ENCODE measurements at regions not wholly inside any gene's neighbourhood (a gene's known extent, or its start where the extent isn't known, plus 50 kb on each side); places are given as distances from the start of the nearest gene placed in this dataset.

DNA sequence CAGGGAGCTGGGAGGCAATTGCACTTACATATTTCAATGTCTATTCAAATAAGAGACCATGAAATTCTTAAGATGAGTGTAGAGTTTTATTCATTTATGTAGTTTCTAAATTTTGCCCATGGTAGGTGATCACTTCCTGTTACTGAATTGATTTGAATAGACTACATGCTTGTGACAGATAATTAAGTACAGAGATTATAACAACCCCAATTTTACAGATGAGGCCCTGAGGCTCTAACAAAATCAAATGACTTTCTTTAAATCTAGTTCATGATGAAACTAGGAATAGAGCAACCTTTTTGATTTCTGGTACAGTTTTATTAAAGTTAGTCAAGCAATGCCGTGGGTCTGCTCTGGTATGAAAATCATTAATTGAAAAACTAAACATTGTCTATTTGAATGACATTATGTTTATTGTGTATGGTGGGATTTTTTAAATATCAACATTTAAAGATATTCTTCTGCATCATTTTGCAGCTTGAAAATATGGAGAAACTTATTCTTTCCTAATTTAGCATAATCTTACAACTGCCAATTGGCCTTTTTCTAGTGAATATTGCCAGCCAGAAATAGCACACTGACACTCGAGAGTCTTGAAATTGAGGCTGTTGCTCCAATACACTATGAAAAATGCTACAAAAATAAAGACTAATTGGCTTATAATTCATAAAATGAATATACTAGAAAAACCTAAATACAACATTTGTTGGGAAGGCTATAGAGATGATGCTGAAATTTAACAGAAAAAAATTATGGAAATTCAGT is 308.9 kb downstream of the SLC6A15 start:
- Histone ChIP-seq H3K4me3 (ENCODE audit: extremely low read depth in 1 of 4, insufficient read depth in 2 of 4, low read depth in 3 of 4, low read length in 4 of 4) (no peak overlapping the region), H3K79me1 (ENCODE audit: low read depth, low read length) (no peaks in the 10 kb centered on the region), H2BK12ac (ENCODE audit: low read depth, low read length) (no peak overlapping the region), H3K14ac (ENCODE audit: insufficient read length) (no peak overlapping the region), H3K4ac (replicated peaks; ENCODE audit: insufficient read length, low read depth, low read length) (no peak overlapping the region), H4K8ac (ENCODE audit: extremely low read depth, insufficient read depth, low read length) (no peak overlapping the region), H4K20me1 (replicated peaks in 1 of 2; ENCODE audit: control insufficient read depth in 1 of 2, insufficient read depth in 2 of 2, low read length in 2 of 2) (no peaks in the 10 kb centered on the region), H3K36me3 (ENCODE audit: control insufficient read depth in 2 of 4, insufficient read depth in 4 of 4, low read length in 3 of 4) (no peaks in the 10 kb centered on the region), H2BK120ac (replicated peaks; ENCODE audit: low read depth, low read length) (no peak overlapping the region), H2BK20ac (ENCODE audit: low read length) (no peak overlapping the region), H3K9me3 (ENCODE audit: insufficient read depth in 2 of 2, low read depth in 1 of 2, low read length in 1 of 2) (no peaks in the 10 kb centered on the region), H2BK15ac (ENCODE audit: low read length) (no peak overlapping the region), H3K27ac (ENCODE audit: low read depth, low read length) (no peak overlapping the region), H2AFZ (ENCODE audit: low read length) (no peak overlapping the region), H3K56ac (replicated peaks; ENCODE audit: insufficient read length, low read depth, low read length) (no peak overlapping the region), H3K79me2 (ENCODE audit: control insufficient read depth in 1 of 2, insufficient read depth in 2 of 2, low read length in 2 of 2) (no peaks in the 10 kb centered on the region), H3K27me3 (replicated peaks in 1 of 4; ENCODE audit: control insufficient read depth in 3 of 4, extremely low read depth in 1 of 4, insufficient read depth in 3 of 4, low read length in 3 of 4) (no peaks in the 10 kb centered on the region), H3K23ac (ENCODE audit: insufficient read length) (no peak overlapping the region), H2BK5ac (ENCODE audit: low read depth, low read length) (no peak overlapping the region), H3K23me2 (ENCODE audit: low read depth, low read length) (no peaks in the 10 kb centered on the region), H4K91ac (replicated peaks; ENCODE audit: insufficient read length, low read length) (no peak overlapping the region), H3K4me1 (replicated peaks in 1 of 4; ENCODE audit: control insufficient read depth in 3 of 4, insufficient read depth in 4 of 4, low read length in 3 of 4) (peaks cover 0 to 6% (median 2%) of the 10 kb centered on the region in 4 experiments; a peak in 2 of 7 replicates), H3K4me2 (ENCODE audit: insufficient read depth in 1 of 2, low read depth in 2 of 2, low read length in 2 of 2) (no peak overlapping the region), H3K18ac (ENCODE audit: extremely low read depth, low read length) (no peak overlapping the region), H3K9ac (replicated peaks in 1 of 4; ENCODE audit: extremely low read depth in 1 of 4, low read depth in 3 of 4, low read length in 3 of 4) (no peak overlapping the region), H4K5ac (ENCODE audit: insufficient read length, low read depth, low read length) (no peak overlapping the region), H2AK5ac (ENCODE audit: low read depth, low read length) (no peak overlapping the region)
- no peak for FAIRE-seq
- no peak for DNase-seq (ENCODE audit: low read depth in 1 of 2, low spot score in 2 of 2)
- WGBS, 2 experiments (ENCODE audit: extremely low coverage in 1 of 2, insufficient coverage in 1 of 2, insufficient read length in 1 of 2, insufficient replicate concordance in 2 of 2, low coverage in 1 of 2, low lambda C conversion rate in 2 of 2, missing lambda C conversion rate in 1 of 2) = 93% methylated on average over 2 of the region's 2 CpGs; no CpG with 5 or more reads in 1 of the 2 experiments
- ChIA-PET POLR2A (ENCODE audit: partially characterized antibody) (no interaction called here), CTCF (ENCODE audit: partially characterized antibody) (no interaction called here)
- no peak for TF ChIP-seq POLR2A (IDR thresholded peaks at IDR 0.05; ENCODE audit: control extremely low read depth in 1 of 2, low read depth in 2 of 2, low read length in 2 of 2)

Data from H1 (cell line).